NT2/D1 (cell line): ENCODE measurements at regions not wholly inside any gene's neighbourhood (a gene's known extent, or its start where the extent isn't known, plus 50 kb on each side); places are given as distances from the start of the nearest gene placed in this dataset.
"Not testable (repeated sequence)": the region's sequence is repeated elsewhere in the genome, so short reads cannot be mapped to it uniquely, and the experiment has no call there.

Experiments used
- DNase-seq: peaks from one replicate; pipeline ENCODE4 v3.0.0-alpha.2; 2011; ENCODE audit warnings: low read depth, low spot score
- H3K27me3 ChIP-seq: 2 replicates; pipeline ENCODE4 v1.6.0; 2011; ENCODE audit warnings: mild to moderate bottlenecking; ENCODE audit not compliant: insufficient read length, insufficient read depth
- H3K36me3 ChIP-seq: 2 replicates; pipeline ENCODE4 v1.6.1; 2011; ENCODE audit warnings: mild to moderate bottlenecking, low read length, mixed read lengths; ENCODE audit not compliant: insufficient read depth, insufficient read length
- H3K4me1 ChIP-seq: 2 replicates; pipeline ENCODE4 v1.5.1; 2011; ENCODE audit not compliant: insufficient read depth, insufficient read length
- H3K4me3 ChIP-seq: 2 replicates; pipeline ENCODE4 v1.5.1; 2011; ENCODE audit warnings: low read depth; ENCODE audit not compliant: insufficient read length
- H3K9ac ChIP-seq: 2 replicates; pipeline ENCODE4 v1.6.0; 2011; ENCODE audit warnings: low read depth; ENCODE audit not compliant: insufficient read length
- H3K9me3 ChIP-seq: 2 replicates; pipeline ENCODE4 v1.5.1; 2011; ENCODE audit warnings: mild to moderate bottlenecking, low read length; ENCODE audit not compliant: insufficient read depth
- SUZ12 ChIP-seq: IDR thresholded peaks from 2 replicates; pipeline ENCODE4 v1.6.1; 2011; ENCODE audit not compliant: insufficient read length, insufficient read depth; ENCODE audit errors: extremely low read depth
- YY1 ChIP-seq: IDR thresholded peaks from 2 replicates; pipeline ENCODE4 v1.6.1; 2011; ENCODE audit not compliant: insufficient read length, insufficient read depth
- ZNF274 ChIP-seq: IDR thresholded peaks from 2 replicates; pipeline ENCODE4 v1.6.1; 2011; ENCODE audit warnings: mild to moderate bottlenecking, low read depth, low read length

GRCh38 chr7:115292381-115292780 is 370.5 kb downstream of the MDFIC start:
- no peak overlapping the region for H3K4me3 ChIP-seq
- DNase-seq = no peak
- H3K9ac ChIP-seq = no peak overlapping the region
- no peaks in the 10 kb centered on the region for H3K4me1 ChIP-seq
- H3K27me3 ChIP-seq = no peaks in the 10 kb centered on the region
- H3K9me3 ChIP-seq = no peaks in the 10 kb centered on the region
- H3K36me3 ChIP-seq = no peaks in the 10 kb centered on the region
- TF ChIP-seq SUZ12 = no peak
- no peak for TF ChIP-seq YY1
- no peak for TF ChIP-seq ZNF274

DNA sequence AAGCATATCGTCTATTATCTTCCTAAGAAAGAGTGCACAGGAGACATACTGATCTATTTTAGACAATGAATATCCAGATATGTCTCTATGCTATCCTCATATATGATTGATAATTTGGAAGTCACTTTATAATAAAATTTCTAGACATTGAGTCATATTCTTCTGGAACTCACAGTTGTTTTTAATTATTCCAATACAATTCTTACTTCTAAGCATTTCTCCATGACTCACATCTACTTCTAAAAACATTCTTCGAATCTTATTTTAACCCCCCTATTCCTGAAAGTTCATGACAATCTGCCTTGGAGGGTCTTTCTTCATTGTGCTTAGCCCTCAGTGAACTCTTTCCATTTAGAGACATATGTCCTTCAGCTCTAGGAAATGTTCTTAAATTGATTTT is 368.1 kb downstream of the MDFIC start:
- no peak for DNase-seq

GRCh38 chr7:115276791-115277190 is 354.9 kb downstream of the MDFIC start:
- H3K4me3 ChIP-seq = no peak overlapping the region
- H3K4me1 ChIP-seq = no peaks in the 10 kb centered on the region
- no peak overlapping the region for H3K9ac ChIP-seq
- TF ChIP-seq YY1 (no peak), SUZ12 (no peak), ZNF274 (no peak)
- no peaks in the 10 kb centered on the region for H3K9me3 ChIP-seq
- H3K36me3 ChIP-seq = no peaks in the 10 kb centered on the region
- no peak for DNase-seq
- H3K27me3 ChIP-seq = no peaks in the 10 kb centered on the region

More for the DNA sequence above, 368.1 kb downstream of the MDFIC start:
- H3K27me3 ChIP-seq = no peaks in the 10 kb centered on the region
- no peaks in the 10 kb centered on the region for H3K36me3 ChIP-seq
- no peak overlapping the region for H3K9ac ChIP-seq
- no peaks in the 10 kb centered on the region for H3K4me1 ChIP-seq
- H3K4me3 ChIP-seq = no peak overlapping the region
- no peaks in the 10 kb centered on the region for H3K9me3 ChIP-seq
- no peak for TF ChIP-seq SUZ12

- H3K9ac ChIP-seq, H3K4me1 ChIP-seq, H3K4me3 ChIP-seq, H3K9me3 ChIP-seq, H3K27me3 ChIP-seq, DNase-seq, H3K36me3 ChIP-seq: not testable (repeated sequence)
These were observed 352.0 kb downstream of the MDFIC start for GRCh38 chr7:115273855-115274254.

DNA sequence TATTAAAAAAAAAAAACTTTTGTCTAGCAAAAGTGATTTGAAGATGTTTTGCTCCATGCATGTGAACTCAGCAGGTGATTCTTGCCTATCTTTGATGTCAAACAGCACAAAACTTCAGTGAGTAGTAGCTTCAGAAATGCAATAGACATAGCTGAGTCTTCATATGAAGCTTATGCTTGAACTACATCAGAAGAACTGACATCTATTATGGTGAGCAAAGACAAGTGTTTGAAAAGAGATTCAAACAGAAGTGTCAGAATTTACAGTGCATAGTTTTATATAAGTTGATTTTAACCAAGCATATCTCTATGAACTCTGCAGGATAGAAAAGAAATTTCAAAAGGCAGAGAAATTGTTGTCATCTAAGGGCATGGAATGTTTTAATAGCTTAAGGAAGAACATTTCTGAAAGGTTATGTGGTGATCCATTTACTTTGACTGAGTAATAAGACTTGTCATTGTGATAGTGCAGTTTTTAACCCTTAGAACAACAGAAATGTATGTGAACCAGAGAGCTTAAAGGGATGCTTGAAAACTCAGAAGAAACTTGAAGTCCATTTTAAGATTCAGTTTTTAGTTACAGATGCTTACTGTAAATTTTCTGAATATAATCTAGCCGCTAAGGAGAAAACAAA is 351.4 kb downstream of the MDFIC start:
- Histone ChIP-seq H3K27me3 (no peaks in the 10 kb centered on the region), H3K9ac (no peak overlapping the region), H3K4me3 (no peak overlapping the region), H3K9me3 (no peaks in the 10 kb centered on the region), H3K4me1 (no peaks in the 10 kb centered on the region), H3K36me3 (no peaks in the 10 kb centered on the region)
- DNase-seq = no peak
- TF ChIP-seq SUZ12 (no peak), YY1 (no peak), ZNF274 (no peak)

- Histone ChIP-seq H3K4me1 (no peaks in the 10 kb centered on the region), H3K9ac (no peak overlapping the region), H3K36me3 (no peaks in the 10 kb centered on the region), H3K4me3 (no peak overlapping the region), H3K9me3 (no peaks in the 10 kb centered on the region), H3K27me3 (no peaks in the 10 kb centered on the region)
- DNase-seq = no peak
- no peak for TF ChIP-seq SUZ12
- no peak for TF ChIP-seq YY1
- TF ChIP-seq ZNF274 = no peak
These were observed 349.7 kb downstream of the MDFIC start for GRCh38 chr7:115271332-115272235.

DNA sequence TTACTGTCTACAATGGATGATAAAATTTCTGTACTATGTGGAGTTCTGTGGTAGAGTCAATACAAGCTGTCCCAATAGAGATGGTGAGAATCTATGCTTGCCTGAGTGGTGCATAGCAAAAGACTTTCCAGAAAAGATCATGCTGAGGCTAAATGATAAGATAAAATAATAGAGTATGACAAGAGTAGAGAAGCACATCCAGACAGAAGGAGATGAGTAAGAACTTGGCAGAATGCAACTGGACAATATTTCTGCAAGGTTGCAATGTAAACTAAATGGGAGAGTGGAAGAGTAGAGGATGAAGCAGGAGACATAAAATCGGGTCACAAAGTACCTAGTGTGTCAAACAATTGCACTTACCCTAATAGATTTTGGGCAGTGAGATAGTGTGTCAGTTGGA is 347.6 kb downstream of the MDFIC start:
- Histone ChIP-seq H3K4me3 (no peak overlapping the region), H3K9ac (no peak overlapping the region), H3K36me3 (no peaks in the 10 kb centered on the region), H3K4me1 (no peaks in the 10 kb centered on the region), H3K9me3 (no peaks in the 10 kb centered on the region), H3K27me3 (no peaks in the 10 kb centered on the region)
- DNase-seq = no peak
- no peak for TF ChIP-seq SUZ12
- TF ChIP-seq ZNF274 = no peak
